DMS 273 treated with DMSO at 0.1 percent for 48 hours (cell line): ENCODE measurements at regions not wholly inside any gene's neighbourhood (a gene's known extent, or its start where the extent isn't known, plus 50 kb on each side); places are given as distances from the start of the nearest gene placed in this dataset.
"Not testable (repeated sequence)": the region's sequence is repeated elsewhere in the genome, so short reads cannot be mapped to it uniquely, and the experiment has no call there.

ENCODE experiments used
- DNase-seq: peaks from one replicate; lab custom pipeline; 2025; lab: John Stamatoyannopoulos, UW

DNA sequence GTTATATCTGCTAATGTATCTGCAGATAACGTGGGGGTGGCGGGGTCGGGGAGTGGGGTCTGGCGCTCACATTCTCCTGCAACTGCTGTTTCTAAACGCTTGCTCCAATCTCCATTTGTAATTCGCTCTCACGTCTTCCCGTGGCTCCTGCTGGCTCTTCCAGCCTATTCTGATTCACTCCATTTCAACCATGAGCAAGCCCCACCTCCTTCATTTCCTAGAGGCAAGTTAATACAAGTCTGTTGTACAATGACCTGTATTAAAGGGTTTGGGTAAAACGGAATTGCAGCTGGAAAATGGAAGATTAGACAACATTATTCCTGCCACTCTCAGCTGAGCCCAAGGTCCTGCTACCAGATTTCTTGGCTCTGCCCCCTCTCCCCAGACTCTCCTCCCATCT, 132.3 kb downstream of the CSNK2A3 start:
- DNase-seq, result no peak

DNA sequence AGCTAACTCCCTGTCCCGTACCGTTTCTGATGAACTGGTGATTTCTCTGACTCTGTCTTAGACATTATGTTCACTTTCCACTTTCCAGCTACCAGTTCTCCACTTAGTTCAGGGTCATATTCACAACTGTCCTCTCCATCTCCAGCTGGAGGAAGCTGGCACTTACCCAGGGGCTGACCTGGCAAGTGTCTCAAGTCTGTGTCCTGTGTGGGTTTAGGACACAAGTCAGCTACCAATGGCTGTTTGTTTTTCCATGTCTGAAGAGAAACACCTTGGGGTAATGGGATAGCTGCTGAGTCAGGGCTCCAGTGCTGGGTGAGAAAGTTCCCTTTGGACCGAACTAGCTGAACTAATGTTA, 134.4 kb downstream of the CSNK2A3 start:
- no peak for DNase-seq

DNA sequence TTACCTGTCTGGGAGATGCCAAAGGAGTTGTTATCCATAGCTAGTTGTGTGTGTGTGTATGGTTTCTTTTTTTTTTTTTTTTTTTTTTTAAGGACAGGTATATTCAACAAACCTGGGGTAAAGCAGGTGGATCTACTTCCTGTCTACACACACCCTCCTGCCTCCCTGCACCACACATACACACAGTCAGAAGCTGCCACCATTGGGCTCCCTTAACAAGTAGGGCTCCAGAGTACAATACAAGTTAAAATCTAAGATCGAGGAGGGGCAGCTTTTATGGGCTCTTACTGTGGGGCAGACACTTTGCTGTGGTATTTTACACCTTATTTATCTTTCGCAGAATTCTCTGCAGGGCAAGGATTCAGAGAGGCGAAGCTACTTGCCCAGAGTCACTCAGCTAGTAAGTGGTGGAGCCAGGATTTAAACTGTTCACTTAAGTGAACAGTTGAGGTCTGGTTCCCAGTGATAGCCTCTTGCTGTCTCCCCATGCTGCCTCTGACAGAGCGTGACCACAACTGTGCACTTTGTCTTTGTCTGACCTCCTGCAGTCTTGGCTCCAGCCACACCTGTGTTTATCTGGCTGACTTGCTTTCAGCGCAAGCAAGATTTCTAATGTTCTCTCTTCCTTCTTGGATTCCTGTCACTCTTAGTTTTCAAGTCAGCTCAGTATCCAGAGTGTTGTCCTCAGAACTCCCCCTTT, 135.0 kb downstream of the CSNK2A3 start:
- DNase-seq, result no peak

DNA sequence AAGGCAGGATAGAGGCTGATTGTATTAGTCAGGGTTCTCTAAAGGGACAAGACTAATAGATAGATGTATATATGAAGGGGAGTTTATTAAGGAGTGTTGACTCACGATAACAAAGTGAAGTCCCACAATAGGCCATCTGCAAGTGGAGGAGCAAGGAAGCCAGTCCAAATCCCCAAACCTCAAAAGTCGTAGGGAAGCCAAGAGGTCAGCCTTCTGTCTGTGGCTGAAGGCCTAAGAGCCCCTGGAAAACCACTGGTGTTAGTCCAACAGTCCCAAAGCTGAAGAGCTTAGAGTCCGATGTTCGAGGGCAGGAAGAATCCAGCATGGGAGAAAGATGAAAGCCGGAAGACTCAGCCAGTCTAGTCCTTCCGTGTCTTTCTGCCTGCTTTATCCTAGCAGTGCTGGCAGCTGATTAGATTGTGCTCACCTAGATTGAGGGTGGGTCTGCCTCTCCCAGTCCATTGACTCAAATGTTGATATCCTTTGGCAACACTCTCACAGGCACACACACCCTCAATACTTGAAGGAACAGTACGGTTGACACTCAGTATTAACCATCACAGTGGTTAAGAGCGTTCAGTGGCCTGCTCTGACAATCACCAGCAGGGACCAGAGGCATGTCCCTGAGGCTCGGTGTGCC, 135.6 kb downstream of the CSNK2A3 start:
- DNase-seq, result no peak

DNA sequence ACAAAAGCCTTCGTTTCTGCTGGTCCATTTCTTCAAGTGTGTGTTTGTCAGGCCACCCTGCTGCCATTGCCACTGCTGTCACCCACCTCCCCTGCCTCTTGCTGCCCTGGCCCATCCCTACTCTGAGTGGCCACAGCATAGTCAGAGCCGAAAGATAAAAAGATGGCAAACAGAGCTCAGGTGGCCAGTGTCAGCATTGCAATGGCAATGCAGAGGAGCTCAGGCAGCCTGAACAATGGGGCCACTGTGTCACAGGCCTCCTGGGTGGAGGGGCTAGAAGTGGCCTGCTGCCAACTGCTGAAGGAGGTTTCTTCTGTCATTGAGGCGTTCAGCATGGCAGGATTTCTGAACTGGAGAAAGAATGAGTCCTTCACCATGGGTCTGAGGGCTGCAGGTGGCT, 137.1 kb downstream of the CSNK2A3 start:
- no peak for DNase-seq

DNA sequence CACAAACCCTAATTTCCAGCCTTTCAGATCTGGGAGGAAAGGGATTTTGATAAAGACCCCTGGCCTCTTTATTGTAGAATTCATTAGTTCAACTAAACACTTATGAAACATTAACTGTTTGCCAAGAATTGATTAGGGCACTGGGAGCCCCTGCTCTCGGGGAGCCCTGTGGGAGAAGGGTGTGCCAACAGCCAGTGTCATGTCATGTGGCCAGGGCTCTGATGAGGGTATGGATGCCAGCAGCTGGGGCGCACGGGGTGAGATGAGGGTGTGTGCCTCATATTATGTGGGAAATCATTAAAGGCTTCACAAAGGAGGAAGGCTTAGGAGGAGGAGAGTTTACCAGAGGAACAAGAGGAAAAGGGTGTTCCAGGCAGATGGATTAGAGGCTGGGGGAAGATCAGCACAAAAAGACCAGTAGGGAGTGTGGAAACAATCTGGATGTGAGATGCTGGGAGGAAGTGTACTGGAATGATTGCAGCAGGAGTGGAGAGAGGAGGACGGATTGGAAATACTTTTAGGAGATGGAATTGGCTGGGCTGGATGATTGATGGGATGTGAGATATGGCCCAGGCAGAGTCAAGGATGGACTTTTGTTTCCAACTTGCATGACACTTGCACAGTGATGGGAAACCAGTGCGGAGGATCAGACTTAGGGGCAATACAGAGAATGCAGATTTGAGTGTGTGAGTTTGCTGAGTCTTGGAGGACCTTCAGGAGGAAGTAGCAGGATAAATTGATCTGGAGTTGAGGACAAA, 137.8 kb downstream of the CSNK2A3 start:
- no peak for DNase-seq

DNA sequence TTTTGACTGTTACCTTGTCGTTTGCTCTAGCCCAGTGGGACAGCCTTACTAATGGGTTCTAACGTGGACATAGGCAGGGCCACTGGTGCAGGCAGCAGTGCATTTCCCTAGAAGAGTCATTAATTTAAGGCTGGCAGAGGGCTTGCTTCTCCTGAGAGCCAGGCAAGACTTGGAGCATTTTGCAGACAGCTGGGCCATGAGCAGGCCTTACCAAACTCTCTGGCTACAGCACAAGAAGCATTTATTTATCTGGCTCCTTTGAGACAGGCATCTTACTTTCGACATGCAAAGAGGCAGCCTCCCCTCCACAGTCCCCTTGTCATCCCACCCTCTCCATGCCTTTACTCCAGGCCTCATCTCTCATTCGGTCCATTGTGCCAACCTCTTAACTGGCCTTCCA, 139.9 kb downstream of the CSNK2A3 start:
- DNase-seq, result no peak

DNA sequence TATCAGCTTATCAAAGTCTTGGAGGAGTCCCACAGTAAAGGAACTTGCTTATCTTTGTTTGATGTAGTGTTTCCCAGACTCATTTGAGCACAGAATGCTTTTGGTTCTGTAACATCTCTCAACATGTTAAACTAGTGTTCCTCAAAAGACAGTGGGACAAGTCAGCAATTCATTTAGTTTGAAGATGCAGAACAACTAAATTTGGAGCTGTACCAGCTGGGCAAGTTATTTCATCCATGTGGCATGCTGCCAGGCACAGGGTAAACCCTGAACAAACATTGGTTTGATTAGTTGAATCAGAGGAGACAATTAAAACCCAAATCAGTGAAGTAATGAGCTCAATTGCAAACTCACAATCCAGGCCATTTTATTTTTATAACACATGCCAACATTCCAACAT, 141.2 kb downstream of the CSNK2A3 start:
- DNase-seq, result no peak

DNA sequence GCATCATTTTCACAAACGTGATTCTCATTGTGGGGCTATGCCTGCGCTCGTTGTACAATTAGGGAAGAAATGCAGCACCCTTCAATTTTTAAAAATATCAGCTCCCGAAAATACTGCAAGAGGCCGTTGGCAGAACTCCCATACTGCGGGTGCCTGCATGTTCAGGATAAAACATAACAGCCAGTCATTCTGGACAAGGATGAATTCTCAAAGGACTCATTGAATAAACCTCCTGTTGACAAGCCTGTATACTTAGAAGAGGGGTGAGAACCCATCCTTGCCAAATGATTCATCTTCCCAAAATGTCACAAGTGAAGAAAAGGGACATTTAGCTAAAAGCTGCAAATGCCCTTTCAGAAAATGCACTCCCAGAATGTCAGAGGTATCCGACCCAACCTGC, 141.9 kb downstream of the CSNK2A3 start:
- no peak for DNase-seq

DNA sequence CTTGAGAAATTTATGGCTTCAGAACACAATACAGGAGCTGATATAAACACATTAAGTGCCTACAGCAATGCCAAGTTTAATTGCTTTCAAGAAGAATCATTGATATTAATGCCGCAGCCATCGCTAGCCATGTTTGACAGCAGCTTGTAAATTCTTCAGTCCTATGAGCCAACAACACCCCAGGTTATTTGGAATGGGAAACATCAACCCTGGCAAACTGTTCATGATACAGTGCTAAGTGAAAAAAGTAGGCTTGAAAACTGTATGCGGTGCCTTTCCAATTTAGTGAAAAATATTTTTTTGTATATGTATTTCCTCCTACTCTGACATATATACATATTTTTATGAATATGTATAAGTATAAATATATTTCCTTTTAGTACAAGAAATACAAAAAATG, 142.6 kb downstream of the CSNK2A3 start:
- DNase-seq, result no peak

DNA sequence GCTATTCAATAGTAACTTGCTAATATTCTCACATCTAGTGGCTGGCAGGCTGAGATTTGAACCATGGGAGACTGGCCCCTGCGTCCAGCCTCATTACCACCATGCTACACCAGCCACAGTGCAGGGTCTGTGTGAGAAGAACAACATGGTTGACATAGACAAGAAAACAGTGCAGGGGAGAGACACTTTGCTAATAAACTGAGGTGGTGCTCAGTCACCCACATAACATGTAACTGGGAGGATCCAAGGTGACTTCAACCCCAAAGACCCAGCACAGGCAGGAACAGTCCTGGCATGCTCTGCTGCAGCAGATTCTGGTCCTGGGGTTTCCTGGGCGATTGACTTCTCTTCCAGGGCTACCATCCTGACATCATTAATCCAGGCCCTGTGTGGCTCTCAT, 143.1 kb downstream of the CSNK2A3 start:
- DNase-seq, result no peak

DNA sequence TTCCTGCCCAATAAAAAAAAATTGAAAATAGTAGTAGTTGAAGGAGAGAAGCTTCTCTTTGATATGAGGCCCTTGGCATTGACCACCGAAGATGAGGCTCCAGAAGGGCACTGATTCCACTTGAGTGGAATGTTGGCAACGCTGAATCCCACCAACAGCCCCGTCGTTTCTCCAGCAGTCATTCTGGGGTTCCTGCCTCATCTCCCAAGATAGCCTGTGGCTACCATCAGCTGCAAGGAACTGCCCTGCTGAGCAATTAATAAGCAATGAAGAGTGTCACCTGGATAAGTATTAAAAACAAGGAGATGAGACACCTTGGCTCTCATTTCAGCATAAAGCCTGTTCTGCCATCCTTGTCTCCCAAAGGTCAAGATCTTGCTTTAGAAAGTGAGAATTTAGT, 144.1 kb downstream of the CSNK2A3 start:
- no peak for DNase-seq

DNA sequence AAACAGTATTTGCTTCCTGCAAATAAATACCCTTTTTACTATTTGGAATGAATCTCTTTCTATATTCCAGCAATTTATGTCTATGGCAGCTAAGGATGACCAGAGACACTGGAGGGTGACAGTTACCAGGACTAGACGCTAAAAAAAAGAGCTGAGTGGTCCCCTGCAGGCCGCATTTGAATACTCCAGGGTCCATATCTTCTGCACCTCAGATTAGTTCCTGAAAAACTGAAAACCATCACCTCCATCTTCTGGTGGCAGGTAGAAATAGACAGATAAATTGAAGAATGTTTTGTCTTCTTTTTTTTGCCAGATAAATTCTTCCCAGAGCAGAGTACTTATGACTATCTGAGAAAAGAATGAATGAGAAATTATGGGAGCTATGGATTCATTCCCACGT, 145.6 kb downstream of the CSNK2A3 start:
- no peak for DNase-seq

DNA sequence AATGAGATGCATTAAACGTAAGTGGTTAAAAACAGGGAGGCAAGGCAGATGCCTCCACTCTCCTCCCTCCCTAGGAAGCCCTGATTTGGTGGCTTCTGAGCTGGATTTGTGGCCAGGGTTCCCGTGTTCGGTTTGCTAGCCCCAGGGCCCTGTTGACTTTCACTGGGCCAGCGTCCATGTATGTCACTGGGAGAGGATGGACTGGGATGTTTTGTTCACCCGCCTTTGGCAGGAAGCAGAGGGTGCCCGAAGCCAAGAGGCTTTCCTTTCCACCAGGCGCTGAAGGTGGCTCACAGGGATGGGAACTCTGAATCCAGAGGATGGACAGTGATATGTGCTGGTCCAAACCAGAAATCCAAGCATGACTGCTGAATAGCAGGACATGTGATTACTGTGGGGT, 146.6 kb downstream of the CSNK2A3 start:
- DNase-seq, result no peak

DNA sequence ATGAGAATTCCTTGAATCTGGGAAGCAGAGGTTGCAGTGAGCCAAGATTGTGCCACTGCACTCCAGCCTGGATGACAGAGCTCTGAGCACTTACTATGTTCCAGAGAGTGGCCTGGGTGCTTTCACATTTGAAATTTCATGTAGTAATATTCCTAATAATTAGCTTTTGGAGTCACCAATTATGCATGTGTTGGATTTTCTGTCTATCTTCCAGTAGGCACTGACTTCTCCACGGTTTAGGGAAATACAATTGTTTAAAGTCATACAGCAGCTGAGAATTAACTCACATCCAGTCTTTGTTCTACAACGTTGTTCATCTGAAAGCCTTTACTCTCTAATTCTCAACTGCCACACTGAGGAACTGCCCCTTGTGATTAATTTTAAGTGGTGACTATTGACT, 150.2 kb downstream of the CSNK2A3 start:
- no peak for DNase-seq

DNA sequence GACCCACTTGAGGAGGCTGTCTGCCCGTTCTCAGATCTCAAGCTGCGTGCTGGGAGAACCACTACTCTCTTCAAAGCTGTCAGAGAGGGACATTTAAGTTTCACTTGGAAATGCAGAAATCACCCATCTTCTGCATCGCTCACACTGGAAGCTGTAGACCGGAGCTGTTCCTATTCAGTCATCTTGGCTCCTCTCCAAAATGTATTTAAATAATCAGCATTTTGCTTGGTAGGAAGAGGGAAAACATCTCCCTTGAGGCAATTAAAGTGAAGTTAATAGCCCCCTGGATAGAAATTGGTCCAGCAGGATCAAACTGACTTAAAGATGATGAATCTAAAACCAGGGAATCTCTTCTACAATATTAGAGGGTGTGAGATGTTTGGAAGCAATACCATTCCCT, 151.7 kb downstream of the CSNK2A3 start:
- DNase-seq, result not testable (repeated sequence)

DNA sequence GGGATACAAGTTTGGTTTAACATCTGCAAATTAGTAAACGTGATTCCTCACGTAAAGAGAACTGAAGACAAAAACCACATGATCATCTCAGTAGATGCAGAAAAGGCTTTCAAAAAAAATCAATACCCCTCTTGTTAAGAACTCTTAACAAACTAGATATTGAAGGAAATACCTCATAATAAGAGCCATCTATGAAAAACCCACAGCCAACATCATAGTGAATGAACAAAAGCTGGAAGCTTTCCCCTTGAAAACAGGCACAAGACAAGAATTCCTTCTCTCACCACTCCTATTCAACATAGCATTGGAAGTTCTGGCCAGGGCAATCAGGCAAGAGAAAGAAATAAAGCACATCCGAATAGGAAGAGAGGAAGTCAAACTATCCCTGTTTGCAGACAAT, 160.5 kb downstream of the CSNK2A3 start:
- DNase-seq, result no peak

DNA sequence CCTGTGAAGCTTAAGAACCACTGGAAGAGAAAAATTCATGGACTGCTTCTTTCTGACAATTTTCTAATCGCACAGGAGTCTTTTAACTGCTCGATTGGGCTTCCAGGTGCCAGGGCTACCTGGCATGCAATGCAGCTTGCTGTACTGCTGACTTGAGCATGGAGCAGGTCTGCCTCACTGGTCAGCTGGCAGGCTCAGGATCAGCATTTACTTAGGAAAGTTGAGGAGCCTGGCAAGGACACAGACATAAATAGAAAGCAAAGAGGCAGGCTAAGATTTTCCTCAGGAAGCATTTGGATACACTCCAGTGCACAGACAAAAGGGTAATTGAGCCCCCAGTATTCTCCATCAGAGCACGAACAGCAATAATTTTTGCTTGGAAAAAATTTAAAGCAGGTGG, 163.5 kb downstream of the CSNK2A3 start:
- no peak for DNase-seq

DNA sequence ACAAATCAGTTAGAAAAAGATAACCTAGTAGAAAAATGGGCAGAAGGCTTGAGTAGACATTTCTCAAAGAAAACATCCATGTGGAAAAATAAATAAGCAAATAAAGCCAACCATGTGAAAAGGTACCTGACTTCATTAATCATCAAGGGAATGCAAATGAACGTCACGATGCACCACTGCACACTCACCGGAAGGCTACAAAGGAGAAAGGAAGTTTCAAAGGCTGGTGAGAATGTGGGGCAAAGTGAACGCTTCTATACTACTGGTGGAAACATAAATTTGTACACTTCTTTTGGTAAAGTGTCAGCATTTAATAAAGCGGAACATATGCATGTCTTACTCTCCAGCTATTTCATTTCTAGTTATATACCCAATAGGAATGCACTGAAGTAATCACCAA, 166.8 kb downstream of the CSNK2A3 start:
- no peak for DNase-seq

DNA sequence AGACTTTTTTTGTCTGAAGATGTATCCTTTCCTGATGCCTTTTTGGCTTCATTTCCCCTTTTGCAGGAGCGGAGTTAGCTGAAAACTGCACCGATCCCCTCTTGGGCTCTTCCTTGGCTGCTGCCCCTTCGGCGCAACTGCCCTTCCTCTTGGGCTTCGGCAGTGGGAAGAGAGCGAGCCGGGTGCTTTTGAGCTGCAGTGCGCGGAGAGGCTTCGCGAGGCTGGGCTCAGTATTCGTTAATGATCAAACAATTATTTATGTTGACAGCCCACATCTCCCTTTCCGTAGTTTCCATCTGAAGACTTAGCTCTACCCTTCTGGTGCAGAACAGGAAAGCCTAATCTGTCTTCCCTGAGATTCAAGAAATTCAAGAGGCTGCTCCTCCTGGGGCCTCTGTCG, 170.8 kb downstream of the CSNK2A3 start:
- no peak for DNase-seq

DNA sequence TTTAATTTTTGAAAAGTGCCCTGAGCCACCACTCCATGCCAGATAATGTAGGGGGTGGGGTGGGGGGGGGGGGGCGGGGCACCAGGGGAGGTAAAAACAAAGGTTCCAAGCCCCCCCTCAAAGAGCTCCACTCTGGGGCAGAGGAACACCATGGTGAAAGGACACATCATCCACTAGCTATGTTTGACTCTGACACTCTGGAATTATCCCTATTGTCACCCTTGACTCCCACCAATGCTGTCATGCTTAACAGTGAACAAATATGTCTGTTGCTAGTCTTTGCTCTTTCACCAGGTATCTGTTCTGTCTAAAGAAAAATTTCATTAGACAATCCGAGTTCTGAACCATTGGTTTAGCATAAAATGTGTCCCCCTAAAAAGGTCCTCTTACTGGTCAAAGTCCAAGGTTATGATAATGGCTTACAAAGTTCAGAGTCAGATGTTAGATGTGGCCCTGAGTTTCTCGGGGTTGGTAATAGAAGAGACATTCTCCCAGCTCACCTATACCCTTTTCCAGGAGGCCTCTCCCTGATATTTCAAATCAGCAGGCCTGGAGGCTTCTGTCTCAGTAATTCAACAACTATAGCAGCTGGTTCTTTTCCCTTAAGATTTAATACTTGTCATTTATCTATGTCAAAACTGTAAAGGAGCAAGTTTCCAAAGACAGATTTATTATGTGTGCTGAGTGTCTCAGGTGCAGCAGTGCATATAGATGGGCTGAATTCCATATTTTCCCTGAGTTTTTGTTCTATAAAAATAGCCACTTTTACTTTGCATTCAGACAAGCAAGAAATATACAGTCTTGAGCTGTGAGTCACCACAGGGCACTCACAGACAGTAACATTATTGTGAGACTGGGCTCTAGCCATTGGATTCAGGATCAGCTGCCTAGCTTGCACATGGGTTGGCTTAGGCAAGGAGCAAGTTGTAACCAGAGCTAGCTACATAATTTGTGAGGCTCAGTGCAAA, 174.1 kb downstream of the CSNK2A3 start:
- DNase-seq, result no peak

DNA sequence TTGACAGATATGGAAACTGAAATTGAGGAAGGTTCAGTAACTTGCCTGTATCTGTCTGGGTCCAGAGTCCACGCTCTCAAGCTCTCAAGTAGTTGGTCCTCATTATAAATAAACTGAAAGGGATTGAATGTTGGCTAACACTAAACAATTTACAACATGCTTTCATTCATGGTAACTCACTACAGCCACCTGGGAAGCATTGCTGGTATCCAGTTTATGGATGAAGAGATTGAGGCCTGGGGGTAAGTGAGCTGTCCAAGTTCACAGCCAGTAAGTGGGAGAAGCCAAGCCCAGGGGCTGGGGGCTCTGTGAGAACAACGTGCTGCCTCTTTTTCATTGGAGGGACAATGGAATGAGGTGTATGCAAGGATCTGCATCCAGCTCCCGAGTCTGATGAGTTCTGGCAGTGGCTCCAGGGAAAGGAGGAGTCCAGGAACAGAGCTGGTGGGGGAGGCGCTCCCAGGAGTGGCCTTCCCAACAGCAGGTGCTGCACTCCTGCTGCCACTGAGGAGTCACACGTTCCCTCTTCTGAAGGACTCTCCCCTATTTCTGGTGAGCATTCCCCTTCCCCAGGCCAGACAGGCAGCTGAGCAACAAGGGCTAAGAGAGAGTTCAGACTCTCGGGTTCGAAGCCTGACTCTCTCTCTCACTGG, 175.8 kb downstream of the CSNK2A3 start:
- DNase-seq, result no peak
